ENCODE measurements at regions not wholly inside any gene's neighbourhood (a gene's known extent, or its start where the extent isn't known, plus 50 kb on each side); places are given as distances from the start of the nearest gene placed in this dataset.
"Not testable (repeated sequence)": the region's sequence is repeated elsewhere in the genome, so short reads cannot be mapped to it uniquely, and the experiment has no call there.

GRCh38 chr12:107826276-107826675 is 51.8 kb downstream of the ASCL4 start:
- no peak for DNase-seq

- DNase-seq: no peak
Observed at GRCh38 chr12:107829271-107829670, 54.8 kb downstream of the ASCL4 start.

GRCh38 chr12:107832441-107832840 is 57.9 kb downstream of the ASCL4 start:
- no peak for DNase-seq

GRCh38 chr12:107840186-107840585 is 65.7 kb downstream of the ASCL4 start:
- DNase-seq: no peak

DNA sequence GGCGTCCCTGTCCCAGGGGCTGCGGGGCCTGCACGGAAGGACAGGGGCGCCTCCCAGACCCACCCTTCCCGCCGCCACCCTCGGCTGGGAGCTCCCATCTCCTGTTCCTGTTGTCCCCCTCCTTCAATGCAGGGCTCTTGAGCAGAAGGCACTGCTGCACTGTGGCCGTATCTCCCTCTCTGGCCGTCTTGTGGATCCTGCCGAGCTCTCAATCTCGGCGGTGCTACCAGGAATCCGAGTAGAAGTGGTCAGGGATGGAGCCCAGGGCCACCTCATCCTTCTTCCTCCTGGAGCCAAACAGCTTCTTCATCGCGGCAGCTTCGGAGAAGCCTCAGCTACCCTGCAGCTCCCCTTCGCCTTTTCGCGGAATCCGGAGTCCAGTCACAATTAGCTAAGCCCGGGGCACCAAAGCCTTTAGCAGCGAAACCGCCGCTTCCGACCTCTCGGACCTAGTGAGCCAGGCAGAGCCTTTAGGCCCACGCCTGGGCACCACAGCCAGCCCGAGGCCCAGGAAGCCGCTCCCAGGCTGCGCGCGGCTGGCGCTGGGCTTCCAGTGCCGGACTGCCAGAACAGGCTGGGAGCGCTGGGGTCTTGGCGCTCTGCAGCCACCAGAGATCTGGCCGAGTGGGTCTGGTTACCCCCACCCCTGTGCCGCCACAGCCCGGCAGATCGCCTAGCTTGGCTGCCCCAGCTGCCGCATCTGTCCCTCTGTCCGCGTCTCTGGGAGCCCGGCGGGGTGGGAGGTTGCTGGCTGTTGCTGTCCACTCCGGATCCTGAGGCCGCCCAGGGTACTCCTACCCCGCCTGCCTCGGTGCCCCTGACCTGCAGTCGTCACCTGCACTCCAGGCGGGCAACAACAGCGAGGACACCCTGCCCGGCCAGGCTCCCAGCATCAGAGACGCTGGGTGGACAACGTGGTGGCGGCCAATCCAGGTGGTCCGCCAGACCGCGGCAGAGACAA is 69.1 kb downstream of the ASCL4 start:
- DNase-seq: no peak

GRCh38 chr12:107844312-107844921 is 69.9 kb downstream of the ASCL4 start:
- DNase-seq: no peak

DNA sequence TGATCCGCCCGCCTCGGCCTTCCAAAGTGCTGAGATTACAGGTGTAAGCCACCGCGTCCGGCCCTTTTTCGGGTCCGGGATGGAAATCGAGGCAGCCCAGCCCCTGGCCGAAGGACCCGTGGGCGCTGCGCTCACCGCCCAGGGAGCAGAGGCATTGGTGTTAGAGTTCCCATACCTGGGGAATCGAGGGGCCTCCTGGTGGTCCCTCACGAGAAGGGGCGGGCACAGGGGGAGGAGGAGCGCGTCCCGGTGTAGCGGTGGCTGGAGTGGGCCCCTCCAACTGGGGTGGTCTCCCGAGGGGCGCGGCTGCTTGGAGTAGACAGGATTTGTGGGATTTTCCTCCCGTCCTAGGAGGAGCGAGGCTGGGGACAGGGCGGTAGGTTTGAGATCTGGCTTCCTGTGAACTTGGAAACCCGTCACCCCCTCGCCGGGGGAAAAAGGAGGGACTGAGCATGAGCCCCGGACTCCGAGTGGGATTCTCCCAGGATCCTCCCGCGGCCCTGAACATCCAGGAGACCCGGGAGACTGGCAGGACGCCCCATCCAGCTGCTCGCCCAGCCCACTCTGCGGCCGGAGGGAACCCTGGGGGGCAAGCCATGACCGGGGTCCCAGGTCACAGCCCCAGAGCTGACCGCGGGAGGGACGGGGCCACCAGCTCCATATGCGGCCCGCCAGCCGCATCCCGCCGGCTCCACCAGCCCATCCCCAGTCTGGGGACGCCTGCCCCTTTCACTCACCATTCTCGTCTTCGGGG is 70.9 kb downstream of the ASCL4 start:
- DNase-seq: no peak

GRCh38 chr12:107845980-107846659 is 71.6 kb downstream of the ASCL4 start:
- DNase-seq: no peak

GRCh38 chr12:107847430-107847829 is 72.9 kb downstream of the ASCL4 start:
- DNase-seq: no peak

- DNase-seq: no peak
Observed at GRCh38 chr12:107847830-107848229, 73.3 kb downstream of the ASCL4 start.

- DNase-seq: no peak
Observed at GRCh38 chr12:107853479-107853878, 79.0 kb downstream of the ASCL4 start.

- DNase-seq: no peak
Observed at GRCh38 chr12:107855471-107855870, 81.0 kb downstream of the ASCL4 start.

- no peak for DNase-seq
Observed at GRCh38 chr12:107856096-107856495, 81.6 kb downstream of the ASCL4 start.

- DNase-seq: no peak
Observed at GRCh38 chr12:107857191-107857590, 82.7 kb downstream of the ASCL4 start.

DNA sequence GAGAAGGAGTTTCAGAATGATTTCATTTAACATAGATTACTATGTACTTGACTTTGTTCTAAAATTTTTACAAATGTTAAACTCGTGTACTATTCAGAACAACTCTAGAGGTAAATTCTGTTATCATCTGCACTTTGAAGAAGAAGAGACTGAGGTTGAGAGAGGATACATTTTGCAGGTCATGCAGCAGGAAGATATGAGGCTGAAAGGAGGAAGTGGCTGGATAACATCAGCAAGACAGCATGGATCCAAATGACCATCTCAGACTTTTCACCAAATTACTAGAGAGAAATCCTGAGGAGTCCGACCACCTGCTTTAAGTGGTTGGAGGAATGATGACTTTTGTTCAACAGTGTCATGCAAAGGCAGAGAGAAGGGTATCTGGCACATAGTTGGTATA is 84.9 kb downstream of the ASCL4 start:
- no peak for DNase-seq

GRCh38 chr12:107864235-107864634 is 89.7 kb downstream of the ASCL4 start:
- DNase-seq: no peak

- not testable (repeated sequence) for DNase-seq
Observed at GRCh38 chr12:107864727-107865126, 90.2 kb downstream of the ASCL4 start.

DNA sequence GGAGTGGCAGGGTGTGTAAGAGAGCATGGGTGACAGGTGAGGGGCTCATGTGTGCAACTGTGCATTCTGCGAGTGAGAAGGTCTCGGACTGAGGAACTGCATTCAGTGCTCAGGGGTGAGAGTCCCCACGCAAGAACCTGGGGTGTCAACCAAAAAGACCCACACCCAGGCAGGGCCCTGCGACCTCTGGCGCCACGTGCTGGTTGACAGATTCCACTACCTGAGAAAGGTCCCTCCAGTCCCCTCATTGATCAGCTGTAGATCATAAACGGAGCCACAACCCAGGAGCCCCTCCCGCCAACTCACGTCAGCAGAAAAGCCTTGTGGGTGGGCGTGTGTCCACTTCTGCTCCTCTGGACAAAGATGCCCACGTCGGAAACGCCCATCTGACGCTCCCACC is 98.7 kb downstream of the ASCL4 start:
- no peak for DNase-seq

DNA sequence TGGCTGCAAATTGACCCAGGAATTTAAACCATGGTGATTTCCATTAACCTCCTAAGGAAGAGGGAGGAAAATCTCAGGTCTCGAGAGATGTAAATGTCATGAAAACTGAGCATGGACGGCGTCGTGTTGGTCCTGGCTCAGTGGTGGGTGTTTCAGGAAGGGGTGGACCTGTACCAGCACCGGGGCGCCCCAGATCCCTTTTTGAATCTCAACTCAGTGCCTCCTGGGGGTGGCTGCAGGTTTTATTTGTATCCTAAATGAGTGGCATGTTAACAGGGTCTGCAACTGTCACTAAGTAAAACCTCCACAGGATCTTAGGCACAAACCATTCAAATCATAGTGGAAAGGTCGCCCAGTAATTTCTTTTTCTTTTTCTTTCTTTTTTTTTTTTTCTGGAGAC is 101.3 kb downstream of the ASCL4 start:
- no peak for DNase-seq

GRCh38 chr12:107884769-107885694 is 110.5 kb downstream of the ASCL4 start:
- DNase-seq: peak; percentile 47

- DNase-seq: no peak
Observed at GRCh38 chr12:107888789-107889188, 114.3 kb downstream of the ASCL4 start.

- no peak for DNase-seq
Observed at GRCh38 chr12:107891967-107892366, 117.5 kb downstream of the ASCL4 start.
